ENCODE measurements at regions not wholly inside any gene's neighbourhood (a gene's known extent, or its start where the extent isn't known, plus 50 kb on each side); places are given as distances from the start of the nearest gene placed in this dataset.

- no peak for TF ChIP-seq CHD7 (IDR thresholded peaks at IDR 0.05; ENCODE audit: insufficient replicate concordance, low read length)
- TF ChIP-seq EZH2 (IDR thresholded peaks at IDR 0.05; ENCODE audit: low read depth, low read length, severe bottlenecking) = no peak
- TF ChIP-seq ATF2 (IDR thresholded peaks at IDR 0.05; ENCODE audit: low read length) = no peak
- TF ChIP-seq MAFK (IDR thresholded peaks at IDR 0.05; ENCODE audit: low read depth, low read length) = no peak
- TF ChIP-seq SRF (IDR thresholded peaks at IDR 0.05; ENCODE audit: low read depth, low read length) = no peak
- TF ChIP-seq SUZ12 (IDR thresholded peaks at IDR 0.05; ENCODE audit: low read length) = no peak
- no peak for TF ChIP-seq TCF12 (IDR thresholded peaks at IDR 0.05; ENCODE audit: low read depth, low read length)
- no peak for TF ChIP-seq GABPA (IDR thresholded peaks at IDR 0.05; ENCODE audit: borderline replicate concordance, insufficient read depth, low read length)
- no peak for TF ChIP-seq PHF8 (conservative IDR thresholded peaks at IDR 0.05; ENCODE audit: low read depth, low read length)
These were observed 85.9 kb downstream of the MAFB start (continued) for GRCh38 chr20:40603057-40603651.
